ENCODE measurements at regions not wholly inside any gene's neighbourhood (a gene's known extent, or its start where the extent isn't known, plus 50 kb on each side); places are given as distances from the start of the nearest gene placed in this dataset.

DNA sequence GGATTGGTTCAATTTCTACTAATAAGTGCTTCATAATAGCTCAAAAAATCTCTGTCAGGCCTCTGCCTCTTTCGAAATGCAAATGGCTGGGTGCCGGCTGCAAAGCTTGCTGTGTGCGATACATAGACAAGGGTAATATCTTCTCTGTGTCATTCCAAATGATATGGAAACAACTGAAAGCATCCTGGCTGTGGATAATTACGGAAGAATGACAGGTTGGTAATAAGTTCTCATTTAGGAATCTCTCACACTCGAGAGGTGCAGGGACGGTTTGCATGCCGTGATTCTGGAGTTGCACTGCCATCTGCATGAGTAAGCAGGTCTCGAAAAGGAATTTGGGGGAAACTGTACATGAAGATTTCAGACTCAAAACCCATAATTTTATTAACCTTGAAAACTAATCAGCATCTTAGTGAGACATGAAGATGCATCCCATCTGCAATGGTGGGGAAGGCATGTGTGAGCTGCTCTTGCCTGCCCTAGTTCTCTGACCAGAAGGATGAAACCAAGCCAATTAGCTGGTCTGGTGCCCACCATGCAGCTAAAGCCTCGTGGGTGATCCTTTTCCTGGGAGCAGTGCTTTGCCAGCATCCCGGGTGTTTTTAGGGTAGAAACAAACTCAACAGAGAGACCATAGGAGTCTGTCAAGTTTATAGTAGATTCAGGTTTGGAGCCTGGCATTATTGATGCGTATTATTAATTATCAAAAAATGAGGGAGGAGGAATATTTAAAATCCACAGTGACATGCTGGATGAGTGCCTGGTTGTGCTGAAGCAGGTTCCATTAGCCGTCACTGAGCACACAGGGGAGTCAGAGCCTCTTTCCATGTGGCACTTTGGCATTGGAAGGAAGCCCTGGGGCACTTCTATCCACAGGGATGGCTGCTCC, 503.6 kb upstream of the MGMT start:
- TF ChIP-seq POLR2A (IDR thresholded peaks at IDR 0.05) (no peak), CTCF (IDR thresholded peaks at IDR 0.05) (no peak)
